HG03565 (cell line): ENCODE measurements at regions not wholly inside any gene's neighbourhood (a gene's known extent, or its start where the extent isn't known, plus 50 kb on each side); places are given as distances from the start of the nearest gene placed in this dataset.

Experiments
- ATAC-seq: cut with Tn5 transposase; IDR thresholded peaks from one replicate; pipeline ENCODE4 v1.9.1; 2021; ENCODE audit warnings: mild to moderate bottlenecking, moderate library complexity; ENCODE audit not compliant: unreplicated experiment

GRCh38 chr20:24378661-24379483 is 90.6 kb upstream of the SYNDIG1 start:
- ATAC-seq: no peak

DNA sequence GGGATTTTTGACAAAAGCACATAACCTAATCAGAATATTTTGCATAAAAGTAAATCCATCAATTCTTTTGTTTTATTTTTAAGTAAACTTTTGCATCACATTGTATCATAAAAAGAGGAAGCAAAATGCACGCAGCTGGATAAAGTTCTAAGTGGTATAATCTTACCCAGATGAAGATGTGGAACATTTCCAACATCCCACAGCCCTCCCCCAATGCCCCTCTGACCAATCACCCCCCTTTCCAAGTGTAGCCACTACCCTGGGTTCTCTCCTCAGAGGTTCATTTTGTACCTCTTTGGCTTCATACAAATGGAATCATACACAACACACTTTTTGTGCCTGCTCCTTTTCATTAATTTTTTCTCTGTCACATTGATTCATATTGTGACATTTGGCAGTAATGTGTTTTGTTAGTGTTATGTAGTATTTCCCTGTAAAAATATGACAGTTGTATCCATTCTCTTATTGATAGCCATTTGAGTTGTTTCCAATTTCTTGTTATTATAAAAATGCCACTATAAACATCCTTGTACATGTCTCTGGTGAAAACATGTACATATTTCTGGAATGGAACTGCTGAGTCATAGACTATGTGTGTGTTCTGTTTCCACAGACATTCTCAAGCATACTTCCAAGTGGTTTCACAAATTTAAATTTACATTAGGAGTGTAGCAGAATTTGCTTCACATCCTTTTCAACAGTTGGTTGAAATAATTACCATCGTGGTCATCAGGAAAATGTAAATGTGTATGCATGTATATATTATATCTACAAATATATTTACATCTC is 92.9 kb upstream of the SYNDIG1 start:
- no peak for ATAC-seq

DNA sequence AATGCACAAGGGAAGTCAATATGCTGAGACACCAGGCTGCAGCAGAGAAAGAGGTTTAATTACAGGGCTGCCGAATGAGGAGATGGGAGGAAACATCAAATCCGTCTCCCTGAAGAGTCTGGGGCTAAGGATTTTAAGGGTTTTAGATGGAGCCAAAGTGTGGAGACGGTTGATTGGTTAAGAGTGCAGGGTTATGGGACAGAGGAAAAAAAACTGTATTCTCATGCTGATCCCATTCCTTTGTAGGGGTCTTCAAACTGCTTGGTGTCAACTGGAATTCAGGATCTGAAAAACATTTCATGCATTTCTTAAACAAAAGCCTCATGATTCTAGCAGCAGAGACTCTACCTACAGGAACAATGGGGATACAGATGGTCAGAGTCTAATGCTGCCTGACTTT is 96.1 kb upstream of the SYNDIG1 start:
- ATAC-seq: no peak

DNA sequence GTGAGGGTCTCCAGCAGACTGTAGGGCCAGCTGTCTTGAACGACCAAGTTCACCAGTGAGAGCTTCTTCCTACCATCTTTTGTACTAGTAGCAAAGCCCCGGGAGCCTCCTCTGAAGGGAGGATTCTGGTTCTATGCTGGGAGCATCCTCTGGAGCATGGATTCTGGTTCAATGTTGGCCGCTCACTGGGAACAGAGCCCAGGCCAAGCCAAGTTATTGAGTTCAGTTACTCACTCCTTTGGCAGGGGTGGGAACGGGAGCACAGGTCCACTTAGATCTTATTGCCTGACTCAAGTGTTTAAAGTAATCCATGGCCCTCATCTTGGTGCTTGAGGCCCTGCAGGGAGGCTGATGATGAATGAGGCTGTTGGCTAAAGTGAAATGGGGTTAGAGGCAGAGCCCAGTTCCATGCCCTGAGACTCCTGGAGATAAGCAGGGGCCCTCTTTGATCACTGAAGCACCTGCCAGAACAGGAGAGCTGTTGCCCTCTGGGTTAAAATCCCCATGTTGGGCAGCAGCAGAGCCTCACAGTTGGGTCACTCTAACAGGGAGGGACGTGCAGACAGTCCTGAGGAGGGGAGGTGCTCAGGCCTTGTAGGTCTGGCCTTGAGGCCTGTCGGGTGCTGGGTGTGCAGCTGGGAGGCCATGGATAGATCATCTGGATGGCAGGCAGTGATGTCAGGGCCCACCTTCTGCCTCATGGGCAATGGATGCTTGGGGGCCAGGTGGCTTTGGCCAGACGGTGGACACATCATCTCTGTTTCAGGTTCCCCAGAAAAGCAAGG is 98.3 kb upstream of the SYNDIG1 start:
- ATAC-seq: no peak

- no peak for ATAC-seq
Observed at GRCh38 chr20:24370249-24370648, 99.2 kb upstream of the SYNDIG1 start.

- no peak for ATAC-seq
Observed at GRCh38 chr20:24368253-24368652, 101.2 kb upstream of the SYNDIG1 start.

GRCh38 chr20:24366336-24367004 is 103.0 kb upstream of the SYNDIG1 start:
- no peak for ATAC-seq

DNA sequence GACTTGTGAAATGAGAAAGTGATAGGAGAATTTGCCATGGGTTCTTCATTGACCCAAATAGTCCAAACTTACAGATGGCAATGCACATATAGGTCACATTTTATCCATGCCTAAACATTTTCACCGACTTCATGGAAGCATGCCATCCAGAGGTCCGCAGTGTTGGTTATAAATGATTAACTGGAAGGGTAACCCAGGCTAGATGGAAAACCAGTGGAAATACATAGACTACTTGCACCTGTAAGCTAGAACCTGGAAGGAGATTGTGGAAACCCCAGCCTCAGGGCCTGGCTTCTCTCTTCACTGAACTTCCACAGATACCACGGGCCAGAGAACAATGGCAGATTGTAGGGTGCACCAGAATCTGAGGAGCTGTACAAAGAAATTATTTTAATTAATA is 103.8 kb upstream of the SYNDIG1 start:
- no peak for ATAC-seq

DNA sequence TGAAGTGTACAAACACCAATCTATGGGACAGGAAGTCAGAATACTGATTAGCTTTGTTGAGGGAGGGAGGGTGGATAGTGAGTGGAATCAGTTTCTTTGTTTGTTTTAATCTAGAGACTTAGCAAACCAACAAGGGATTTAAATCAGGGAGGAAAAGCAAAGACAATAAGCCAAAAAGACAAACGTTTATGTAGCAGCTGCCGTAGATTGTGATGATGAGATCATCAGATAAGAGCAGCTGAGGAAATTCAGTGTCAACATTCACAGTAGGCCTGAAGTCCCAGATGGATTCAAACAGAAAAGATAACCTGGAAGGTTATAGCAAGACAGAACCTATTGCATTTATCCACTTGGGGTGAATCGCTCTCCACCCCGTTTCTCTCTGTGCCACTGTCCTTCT is 104.9 kb upstream of the SYNDIG1 start:
- no peak for ATAC-seq

- no peak for ATAC-seq
Observed at GRCh38 chr20:24363031-24363430, 106.4 kb upstream of the SYNDIG1 start.

- no peak for ATAC-seq
Observed at GRCh38 chr20:24362080-24362479, 107.3 kb upstream of the SYNDIG1 start.

GRCh38 chr20:24361541-24361940 is 107.9 kb upstream of the SYNDIG1 start:
- no peak for ATAC-seq

GRCh38 chr20:24360531-24360930 is 108.9 kb upstream of the SYNDIG1 start:
- no peak for ATAC-seq

- ATAC-seq: no peak
Observed at GRCh38 chr20:24359321-24360027, 110.0 kb upstream of the SYNDIG1 start.

DNA sequence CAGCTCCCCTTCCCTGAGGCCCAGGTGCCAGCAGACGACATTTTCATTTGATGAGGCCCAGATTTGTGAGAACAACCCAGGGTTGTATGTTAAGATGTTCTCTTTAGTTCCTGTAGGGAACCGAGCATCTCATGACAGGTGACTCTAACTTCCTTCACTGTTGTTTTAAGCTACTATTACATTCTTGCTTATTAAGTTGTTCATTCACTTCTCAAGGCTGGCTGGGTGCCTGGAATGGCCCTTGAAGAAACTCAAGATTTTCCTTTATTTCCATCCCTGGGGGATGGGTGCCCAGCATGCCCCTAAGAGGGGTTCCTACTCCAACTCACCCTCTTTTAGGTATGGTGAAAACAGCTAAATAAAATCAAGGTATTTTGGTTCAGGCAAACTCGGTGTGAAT is 111.5 kb upstream of the SYNDIG1 start:
- ATAC-seq: no peak

- ATAC-seq: no peak
Observed at GRCh38 chr20:24357177-24357576, 112.3 kb upstream of the SYNDIG1 start.

DNA sequence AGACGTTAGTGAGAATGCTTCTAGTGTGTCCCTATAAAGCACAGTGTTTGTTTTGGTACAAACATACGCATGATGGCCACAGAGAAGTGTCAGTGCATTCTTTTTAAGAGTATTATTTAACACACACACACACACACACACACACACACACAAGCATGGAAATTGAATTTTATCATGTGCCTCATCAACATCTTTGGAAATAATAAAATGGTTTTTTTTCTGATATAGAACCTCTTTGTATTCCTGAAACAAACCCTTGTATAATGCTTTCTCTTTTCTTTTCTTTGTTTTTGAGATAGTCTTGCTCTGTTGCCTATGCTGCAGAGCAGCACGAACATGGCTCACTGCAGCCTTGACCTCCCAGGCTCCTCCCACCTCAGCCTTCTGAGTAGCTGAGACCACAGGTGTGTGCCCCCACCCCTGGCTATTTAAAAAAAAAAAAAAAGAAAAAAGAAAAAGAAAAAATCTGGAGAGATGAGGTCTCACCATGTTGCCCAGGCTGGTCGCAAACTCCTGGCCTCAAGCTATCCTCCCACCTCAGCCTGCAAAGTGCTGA is 116.2 kb upstream of the SYNDIG1 start:
- ATAC-seq: no peak

- no peak for ATAC-seq
Observed at GRCh38 chr20:24350923-24351368, 118.5 kb upstream of the SYNDIG1 start.

DNA sequence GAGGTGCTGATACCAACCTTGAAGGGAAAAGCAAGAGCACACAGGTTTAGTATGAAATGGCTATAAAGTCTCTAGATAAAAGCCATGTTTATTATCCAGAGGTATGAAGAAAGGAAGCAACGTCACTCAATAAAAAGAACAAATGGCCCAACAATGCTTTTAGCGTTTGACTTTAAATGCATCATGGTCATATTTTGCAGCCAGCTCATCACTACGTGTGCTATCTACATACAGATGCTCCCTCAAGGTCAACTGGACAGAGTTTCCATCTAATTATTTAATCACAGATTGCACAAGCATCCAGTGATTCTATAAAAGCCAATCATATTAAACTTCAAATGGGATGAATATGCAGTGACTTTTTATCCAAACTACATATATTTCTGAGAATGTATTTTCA is 127.6 kb upstream of the SYNDIG1 start:
- ATAC-seq: no peak

DNA sequence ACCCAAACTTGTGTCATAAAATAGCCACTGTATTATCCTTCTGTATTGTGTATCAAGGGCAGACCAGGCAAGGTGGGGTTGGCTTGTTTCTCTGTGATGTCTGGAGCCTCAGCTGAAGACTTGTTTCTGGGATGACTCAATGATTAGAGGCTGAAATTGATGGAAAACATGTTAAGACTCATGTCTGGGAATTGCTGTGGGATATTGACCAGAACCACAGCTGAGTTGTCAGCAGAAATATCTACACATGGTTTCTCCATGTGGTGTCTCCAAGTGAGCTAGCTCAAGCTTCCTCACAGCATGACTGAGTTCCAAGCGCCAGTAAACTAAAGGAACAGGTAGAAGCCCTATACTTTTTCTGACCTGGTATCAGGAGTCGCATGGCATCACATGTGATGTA is 128.5 kb upstream of the SYNDIG1 start:
- no peak for ATAC-seq
